GM19324 (cell line): ENCODE measurements at regions not wholly inside any gene's neighbourhood (a gene's known extent, or its start where the extent isn't known, plus 50 kb on each side); places are given as distances from the start of the nearest gene placed in this dataset.
"Not testable (repeated sequence)": the region's sequence is repeated elsewhere in the genome, so short reads cannot be mapped to it uniquely, and the experiment has no call there.

Experiments
- ATAC-seq: cut with Tn5 transposase; IDR thresholded peaks from one replicate; pipeline ENCODE4 v1.9.1; 2021; ENCODE audit warnings: mild to moderate bottlenecking, moderate library complexity; ENCODE audit not compliant: unreplicated experiment, low FRiP score

DNA sequence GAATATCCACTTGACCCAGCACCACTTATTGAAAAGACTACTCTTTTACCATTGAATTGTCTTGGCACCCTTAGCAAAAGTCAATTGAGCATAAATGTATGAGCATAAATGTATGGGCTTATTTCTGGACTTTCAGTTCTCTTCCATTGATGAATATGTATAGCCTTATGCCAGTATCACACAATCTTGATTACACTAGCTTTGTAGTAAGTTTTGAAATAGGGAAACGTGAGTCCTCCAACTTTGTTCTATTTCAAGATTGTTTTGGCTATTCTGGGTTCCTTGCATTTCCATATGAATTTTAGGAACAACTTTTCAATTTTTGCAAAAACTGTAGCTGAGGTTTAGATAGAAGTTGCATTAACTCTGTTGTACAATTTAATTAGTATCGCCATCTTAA, 601.0 kb downstream of the TLE1 start:
- ATAC-seq, result no peak

DNA sequence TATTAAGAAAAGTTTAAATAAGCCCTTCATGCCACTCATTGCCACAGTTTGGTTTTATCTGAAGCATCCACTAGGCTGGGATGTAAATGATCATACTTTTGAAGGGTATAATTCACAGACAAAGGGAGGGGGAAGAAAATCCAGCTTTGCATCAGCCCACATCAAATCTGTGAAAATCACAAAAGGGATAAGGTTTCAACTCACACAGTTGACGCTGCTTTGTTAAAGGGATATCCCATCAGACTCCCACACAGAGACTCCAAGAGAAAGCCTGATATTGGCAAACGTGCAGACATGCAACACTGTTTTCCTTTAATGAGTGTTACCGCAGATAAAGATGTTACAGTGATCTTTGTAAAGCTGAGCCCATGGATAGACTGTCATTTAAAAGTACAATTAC, 602.9 kb downstream of the TLE1 start:
- no peak for ATAC-seq

DNA sequence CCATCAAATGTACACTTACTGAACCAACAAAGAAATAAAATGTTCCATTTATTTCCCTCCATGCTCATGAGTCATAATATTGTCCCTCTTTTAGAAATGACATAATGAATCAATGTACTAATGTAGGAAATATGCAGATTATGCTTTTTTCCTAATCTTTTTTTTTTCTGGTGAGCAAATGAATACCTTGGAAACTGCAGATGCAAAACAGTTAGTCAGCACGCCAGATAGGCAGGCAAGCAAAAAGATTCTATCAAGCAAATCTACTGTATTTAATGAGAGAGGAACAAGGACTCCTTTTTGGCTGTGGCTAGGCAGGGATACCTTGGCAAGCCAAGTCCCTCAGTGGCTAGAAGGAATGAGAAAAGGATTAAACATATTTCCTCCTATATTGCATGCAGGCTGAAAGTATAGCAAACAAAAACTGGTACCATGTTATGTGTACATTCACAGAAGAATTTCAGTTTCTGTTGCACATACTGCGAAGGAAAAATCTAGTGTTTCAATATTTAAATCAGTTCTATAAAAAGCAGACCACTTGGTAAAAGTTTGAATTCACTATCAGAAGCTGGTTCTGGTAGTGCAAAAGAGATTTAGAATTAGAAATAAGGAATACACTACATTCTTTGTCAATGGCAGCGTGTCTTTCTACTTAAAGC, 605.4 kb downstream of the TLE1 start:
- ATAC-seq, result no peak

DNA sequence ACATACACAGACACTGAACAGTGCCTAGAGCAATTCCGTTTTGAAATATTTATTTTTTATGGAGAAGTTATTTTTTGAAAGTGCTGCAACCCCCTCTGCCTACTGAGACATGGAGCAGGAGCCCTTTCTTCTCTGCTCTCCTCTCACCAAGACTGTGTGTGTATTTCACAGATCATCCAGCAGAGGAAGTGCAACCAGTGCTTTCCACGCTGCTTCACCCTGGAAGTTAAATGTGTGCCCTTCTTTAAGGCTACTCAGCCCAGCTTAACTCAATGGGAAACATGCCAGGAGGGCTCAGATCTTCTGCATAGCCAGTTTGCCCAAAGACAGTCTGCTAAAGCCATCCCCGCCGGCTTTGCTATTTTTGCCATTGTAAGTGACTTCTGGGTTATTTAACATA, 606.3 kb downstream of the TLE1 start:
- ATAC-seq, result no peak

DNA sequence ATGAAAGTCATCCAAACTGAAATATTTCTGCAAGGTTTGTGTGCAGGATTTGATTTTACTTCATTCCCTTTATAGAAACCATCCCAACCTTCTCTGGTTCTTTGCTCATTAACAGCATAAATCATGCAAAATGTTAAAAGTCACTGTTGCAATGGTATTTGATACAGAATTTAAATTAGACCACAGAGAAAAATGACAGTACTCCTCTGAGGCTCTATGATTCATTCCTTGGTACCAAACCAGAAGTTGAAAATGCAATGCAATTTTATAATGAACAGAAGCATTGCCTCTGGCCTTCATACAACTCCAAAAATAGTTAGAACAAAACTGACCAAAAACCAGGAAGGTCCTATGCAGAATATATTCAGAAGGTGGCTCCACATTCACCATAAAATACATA, 607.1 kb downstream of the TLE1 start:
- ATAC-seq, result no peak

DNA sequence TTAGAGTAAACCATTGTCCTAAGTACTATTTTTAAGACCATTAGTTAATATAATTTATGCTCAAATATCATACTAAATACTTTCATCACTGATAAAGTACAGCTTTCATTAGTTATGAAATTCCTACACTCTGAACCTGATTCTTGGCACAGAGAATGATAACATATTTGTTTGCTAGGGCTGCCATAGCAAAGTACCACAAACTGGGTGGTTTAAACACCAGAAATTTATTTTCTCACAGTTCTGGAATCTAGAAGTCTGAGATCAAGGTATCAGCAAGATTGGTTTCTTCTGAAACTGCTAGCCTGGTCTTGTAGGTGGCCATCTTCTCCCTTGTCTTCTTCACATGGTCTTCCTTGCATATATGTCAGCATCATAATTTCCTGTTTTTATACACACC, 608.4 kb downstream of the TLE1 start:
- no peak for ATAC-seq

DNA sequence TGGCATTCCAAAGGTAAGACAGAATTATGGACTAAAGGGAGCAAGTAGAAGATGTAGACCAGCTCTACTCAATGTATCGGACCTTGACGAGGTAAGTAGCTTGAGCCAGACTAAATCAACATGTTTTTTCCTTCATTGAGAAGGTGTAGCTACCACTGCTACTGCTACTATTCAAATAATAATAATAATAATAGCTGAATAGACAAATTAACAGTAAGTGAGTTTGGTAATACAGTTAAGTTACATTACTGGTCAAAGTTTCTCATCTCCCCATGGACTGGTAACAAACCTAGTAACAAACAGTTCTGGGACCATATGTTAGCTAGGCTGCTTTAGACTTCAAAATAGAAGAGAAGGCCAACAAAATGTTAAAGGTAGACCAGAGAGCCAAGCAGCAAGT, 609.2 kb downstream of the TLE1 start:
- ATAC-seq, result no peak

DNA sequence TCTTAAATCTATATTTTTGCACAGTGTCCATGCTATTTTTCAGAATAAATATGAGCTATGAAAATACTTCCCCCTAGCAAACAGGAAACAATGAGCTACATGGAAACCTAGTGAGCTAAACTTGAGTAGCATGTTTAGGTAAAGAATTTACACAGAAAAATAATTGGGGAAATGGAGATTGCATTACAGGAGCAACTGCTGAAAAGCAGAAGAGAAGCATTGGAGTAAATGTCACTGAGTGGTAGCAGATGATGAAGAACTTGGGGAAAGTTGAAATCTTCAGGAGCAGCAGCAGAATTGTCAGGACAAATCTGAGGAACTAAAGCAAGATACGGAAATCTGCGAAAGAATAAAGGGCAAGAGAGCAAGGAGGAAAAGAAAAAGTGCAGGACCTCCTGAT, 610.3 kb downstream of the TLE1 start:
- no peak for ATAC-seq

DNA sequence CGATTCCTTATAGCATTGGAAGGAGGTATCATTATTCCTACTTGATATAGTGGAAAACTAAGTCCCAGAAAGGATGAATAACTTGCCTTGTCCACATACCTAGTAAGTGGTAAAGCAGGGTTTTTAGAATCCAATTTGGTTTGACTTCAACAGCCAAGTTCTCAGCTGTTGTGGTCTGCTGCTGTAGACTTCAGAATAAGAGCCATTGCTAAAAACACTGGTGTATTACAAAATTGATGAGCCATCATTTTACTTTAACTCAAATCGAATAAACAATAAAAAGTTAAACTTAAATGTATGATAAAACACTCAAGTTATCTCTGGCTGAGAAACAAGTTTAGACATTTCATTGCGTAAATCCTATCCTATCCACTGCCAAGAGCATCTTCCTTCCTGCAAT, 610.8 kb downstream of the TLE1 start:
- ATAC-seq, result no peak

DNA sequence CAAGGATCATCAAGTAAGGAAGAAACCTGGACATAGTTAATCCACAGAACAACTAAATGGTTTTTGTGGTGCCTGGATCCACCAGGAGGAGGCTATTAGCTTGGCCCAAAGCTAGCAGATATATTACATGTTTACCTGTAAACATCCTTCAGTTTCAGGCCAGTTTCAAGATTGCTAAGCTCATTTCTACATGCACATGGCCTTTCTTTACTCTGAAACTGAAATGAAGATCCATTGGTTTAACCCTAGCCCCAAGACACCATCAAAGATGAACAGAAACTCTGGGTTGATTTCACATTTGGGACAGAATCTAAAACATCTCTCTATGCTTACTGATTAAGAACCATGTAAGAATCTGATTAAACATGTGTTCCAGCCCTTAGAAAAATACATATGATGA, 611.8 kb downstream of the TLE1 start:
- ATAC-seq, result no peak

DNA sequence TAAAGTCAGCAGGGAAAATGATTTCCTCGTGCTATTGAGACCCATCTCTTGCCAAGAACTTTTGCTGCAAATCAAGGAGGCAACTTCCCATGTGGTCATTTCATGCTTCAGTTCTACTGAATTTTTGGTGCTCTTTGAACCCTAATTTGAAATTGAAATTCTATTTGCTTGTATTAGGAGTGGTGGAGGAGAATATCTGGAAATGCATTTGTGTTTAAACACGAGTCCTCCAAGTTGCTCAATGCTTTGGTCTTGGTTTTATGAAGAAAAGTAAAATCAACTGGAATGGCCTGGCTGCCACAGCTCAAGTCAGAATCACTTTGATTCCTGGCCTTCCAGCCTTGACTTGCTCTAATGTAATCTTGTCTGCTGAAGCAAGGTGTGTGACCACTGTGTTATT, 613.2 kb downstream of the TLE1 start:
- no peak for ATAC-seq

DNA sequence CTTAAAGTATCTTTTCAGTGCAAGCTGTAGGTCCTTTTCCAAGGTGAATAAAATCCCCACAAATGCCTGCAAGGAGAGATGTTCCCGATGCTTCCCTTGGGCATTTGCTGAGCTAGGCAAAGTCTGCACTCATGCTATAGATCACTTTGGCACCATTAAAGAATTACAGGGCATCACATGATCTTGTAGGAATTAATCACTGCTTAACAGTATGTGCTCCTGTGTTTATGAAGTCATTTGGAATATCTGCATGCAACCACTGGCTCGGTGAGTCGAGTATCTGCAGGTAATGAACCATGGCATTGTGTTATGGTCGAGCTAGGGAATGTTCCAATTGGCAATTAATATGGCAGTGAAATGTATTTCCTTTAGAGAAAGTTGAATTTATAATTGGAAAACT, 615.1 kb downstream of the TLE1 start:
- ATAC-seq, result no peak

DNA sequence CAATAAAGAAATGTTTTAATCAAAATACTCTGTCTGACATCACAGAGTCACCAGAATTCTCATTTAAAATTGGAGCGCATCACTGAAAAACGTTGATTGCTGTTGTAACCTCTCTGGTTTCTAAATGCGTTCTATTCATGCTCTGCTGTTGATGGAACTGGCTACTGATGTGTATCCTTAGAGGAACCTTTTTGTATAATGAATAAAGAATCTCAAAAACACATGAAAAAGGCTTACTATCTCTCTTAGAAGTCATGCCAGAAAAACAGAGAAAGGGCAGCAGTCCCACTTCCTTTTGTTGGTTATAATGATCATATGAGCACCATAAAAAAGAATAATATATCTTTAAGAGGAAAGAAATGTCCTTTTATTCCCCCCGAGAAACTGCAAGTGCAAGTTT, 615.5 kb downstream of the TLE1 start:
- ATAC-seq, result no peak

DNA sequence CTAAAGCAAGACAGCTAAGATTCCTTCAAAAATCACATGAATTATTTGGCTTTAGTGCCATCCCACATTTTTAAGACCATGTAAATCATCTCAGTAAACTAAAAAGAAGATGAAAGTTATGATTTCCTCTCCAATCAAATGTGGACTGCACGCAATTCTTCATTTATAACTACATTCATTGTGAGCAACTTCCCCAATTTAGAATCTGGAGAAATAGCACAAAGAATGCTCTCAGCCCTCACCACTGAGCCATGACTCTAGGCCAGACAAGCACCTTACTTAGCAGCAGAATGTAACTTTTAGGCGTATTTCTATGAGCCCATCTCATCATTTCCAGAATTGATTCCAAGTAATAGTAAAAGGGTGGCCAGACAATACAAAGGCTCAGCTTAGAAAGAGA, 616.6 kb downstream of the TLE1 start:
- ATAC-seq, result no peak

DNA sequence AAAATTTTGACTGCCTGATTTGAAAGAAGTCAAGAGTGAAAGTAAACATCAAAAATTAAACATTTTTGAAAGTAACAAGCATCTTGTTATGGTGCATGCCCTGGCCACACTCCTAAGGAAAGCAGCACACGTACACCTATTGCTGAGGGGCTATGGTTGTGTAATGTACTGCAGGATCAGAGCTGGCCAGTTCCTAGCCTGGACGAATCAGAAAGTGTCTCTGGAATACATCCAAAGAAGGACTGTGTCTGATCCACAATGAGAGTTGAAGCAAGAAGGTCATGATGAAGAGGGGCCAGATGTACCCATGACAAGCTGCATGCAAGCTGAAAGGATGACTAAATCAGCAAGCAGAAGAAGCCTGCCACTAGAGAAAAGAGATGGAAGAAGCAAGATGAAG, 618.2 kb downstream of the TLE1 start:
- ATAC-seq, result no peak

DNA sequence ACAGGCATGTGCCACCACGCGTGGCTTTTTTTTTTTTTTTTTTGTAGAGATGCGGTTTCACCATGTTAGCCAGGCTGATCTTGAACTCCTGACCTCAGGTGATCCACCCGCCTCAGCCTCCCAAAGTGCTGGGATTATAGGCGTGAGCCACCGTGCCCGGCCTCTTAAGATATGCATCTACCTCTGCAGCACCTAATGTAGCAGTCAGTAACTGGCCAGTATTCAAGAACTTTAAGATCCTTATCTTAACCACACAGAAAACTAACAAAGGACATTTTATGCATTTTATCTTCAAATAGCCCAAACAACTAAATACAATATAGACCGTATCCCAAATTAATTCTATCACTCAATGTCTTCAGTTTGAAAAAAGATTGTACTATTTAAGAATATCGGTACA, 618.7 kb downstream of the TLE1 start:
- no peak for ATAC-seq

DNA sequence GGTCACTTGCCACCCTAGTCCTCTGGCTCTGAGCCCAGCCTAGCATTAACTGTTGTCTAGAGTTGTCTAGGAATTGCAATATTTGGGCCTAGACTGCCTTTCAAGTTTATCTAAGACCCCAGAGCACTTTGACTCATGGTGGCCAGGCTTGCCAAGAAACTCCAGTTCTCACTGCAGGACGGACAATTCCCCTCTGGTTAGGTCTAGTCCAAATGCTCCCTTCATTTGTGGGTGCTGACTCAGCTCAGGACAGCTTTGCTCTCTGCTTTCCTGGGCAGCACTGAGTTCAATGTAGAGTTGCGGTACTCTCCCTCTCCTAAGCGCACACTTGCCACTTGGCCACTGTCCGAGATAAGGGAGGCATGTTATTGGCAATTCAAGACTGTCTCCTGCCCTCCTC, 619.4 kb downstream of the TLE1 start:
- ATAC-seq, result no peak

DNA sequence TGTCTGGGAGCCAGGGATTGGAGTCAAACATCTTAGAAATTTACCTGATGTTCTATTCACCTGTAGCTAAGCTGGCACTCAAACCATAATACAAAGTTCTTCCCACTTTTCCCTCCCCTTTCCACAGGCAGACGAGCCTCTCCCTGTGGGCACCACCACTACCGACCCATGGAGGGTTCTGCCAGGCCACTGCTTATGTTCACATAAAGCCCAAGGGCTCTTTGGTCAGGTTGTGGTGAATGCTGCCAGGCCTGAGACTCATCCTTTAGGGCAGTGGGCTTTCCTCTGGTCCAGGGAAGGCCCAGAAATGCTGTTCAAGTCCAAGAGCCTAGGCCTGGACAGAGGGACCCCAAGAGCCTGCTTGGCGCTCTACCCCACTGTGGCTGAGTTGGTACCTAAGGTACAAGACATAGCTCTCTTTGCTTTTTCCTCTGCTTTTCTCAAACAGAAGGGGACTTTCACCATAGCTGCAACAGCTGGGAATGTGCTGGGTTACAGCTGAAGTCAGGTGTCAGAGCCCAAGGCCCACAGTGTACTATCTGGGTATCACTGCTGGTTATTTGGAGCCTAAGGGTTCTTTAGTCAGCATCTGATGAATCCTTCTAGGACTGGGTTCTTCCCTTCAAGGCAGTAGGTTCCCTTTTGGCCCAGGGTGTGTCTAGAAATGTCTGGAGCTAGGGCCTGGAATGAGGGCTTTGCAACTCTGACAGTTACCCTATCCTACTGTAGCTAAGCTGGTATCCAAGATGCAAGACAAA, 620.1 kb downstream of the TLE1 start:
- ATAC-seq, result no peak

DNA sequence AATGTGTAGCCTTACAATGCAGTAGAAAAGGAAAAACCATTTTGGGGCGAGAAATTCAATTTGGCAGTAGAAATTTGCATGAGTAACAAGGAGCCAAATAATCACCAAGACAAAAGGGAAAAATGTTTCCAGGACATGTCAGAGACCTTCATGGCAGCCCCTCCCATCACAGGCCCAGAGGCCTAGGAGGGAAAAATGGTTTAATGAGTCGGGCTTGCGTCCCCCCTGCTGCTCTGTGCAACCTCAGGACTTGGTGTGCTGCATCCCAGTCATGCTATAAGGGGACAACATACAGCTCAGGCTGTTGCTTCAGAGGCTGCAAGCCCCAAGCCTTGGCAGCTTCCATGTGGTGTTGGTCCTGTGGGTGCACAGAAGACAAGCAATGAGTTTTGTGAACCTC, 626.4 kb downstream of the TLE1 start:
- not testable (repeated sequence) for ATAC-seq

DNA sequence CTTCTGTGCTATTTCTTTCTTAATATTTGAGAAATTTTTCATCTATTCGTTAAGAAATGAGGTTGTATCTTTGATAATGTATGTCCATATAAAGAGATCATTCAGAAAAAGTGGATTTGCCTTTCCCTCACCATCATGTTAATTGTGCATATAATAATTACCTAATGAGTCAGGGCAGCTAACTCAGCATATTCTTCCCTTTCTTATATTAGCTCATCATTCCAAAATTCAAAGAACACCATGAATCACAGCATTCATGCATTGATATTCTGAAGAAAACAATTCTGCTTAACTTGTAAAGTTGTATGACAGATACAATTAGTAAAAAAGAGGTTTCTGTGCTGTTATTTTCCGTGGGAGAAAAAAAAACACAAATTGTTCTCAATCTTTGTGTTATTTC, 630.6 kb downstream of the TLE1 start:
- no peak for ATAC-seq

DNA sequence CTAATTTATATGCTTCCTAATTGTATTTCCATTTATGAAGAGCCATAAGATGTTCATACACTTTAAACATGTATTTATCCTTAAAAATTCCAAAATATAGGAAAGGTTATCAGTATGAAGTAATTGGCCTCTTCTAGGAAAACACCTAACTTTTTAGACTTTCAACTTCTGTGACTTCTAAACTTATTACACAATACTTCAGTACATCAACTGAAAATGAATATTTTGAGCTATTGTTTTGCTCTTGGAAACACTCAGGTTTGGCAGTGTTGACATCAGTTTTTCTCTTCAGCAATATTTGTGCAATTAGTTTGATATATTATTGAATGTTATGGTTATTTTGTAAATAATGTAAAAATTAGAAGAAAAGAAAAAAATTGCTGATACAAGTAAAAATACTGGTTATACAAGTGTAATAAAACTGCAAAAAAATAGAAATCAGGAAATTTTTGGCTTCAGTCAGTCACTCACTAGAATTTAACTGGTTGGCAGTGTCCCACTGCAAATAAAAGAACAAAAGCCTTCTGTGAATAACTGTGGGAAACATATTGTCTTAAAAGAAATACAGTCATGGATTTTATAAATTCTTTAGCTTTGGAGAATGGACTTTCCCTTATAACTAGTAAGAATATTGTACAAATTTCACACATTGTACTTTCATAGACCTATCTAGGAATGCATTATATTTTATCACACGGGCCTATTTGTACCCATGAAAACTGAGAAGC, 635.9 kb downstream of the TLE1 start:
- no peak for ATAC-seq

DNA sequence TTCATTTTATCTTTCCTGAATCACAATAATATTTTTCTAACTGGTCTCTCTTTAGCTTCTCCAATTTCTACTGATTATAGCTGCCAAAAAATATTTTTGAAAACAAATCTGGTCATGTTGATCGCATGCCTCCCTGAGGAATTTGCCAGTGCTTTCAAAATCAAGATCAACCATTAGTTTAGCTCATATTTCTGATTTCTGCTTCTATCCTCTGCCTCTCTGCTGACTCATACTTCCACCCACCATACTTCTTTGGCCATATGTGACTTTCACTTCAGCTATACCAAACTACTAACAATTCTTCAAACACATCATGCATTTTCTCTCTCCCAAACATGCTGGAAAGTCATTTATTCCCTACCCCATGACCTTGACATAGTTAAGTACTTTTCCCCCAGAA, 636.5 kb downstream of the TLE1 start:
- ATAC-seq, result no peak
